Neural progenitor cell (in vitro differentiated cells): ENCODE measurements at regions not wholly inside any gene's neighbourhood (a gene's known extent, or its start where the extent isn't known, plus 50 kb on each side); places are given as distances from the start of the nearest gene placed in this dataset.

Experiments used
- DNase-seq: peaks from one replicate; pipeline ENCODE4 v3.0.0-alpha.2; 2016; ENCODE audit warnings: low spot score
- H2AFZ ChIP-seq: fragments of 200-600 bp; sonication (generic); replicated peaks from 2 replicates; pipeline ENCODE4 v1.6.1; 2016; ENCODE audit warnings: antibody characterized with exemption
- H3F3A ChIP-seq: fragments of 200-600 bp; sonication (generic); 2 replicates; pipeline ENCODE4 v1.6.1; 2016; ENCODE audit warnings: antibody characterized with exemption, low read depth
- H3K27ac ChIP-seq: fragments of 200-600 bp; sonication (generic); 2 replicates; pipeline ENCODE4 v1.5.1; 2016; ENCODE audit warnings: mild to moderate bottlenecking
- H3K27me3 ChIP-seq: fragments of 200-600 bp; sonication (generic); 2 replicates; pipeline ENCODE4 v1.6.1; 2016; ENCODE audit warnings: mild to moderate bottlenecking, moderate library complexity
- H3K36me3 ChIP-seq: fragments of 200-600 bp; sonication (generic); 2 replicates; pipeline ENCODE4 v1.5.1; 2016
- H3K4me1 ChIP-seq: fragments of 200-600 bp; sonication (generic); 2 replicates; pipeline ENCODE4 v1.6.1; 2016; ENCODE audit warnings: mixed run types
- H3K4me2 ChIP-seq: fragments of 200-600 bp; sonication (generic); 2 replicates; pipeline ENCODE4 v1.6.1; 2016
- H3K4me3 ChIP-seq: fragments of 200-600 bp; sonication (generic); 2 replicates; pipeline ENCODE4 v1.5.1; 2016
- H3K79me2 ChIP-seq: fragments of 200-600 bp; sonication (generic); 2 replicates; pipeline ENCODE4 v1.6.1; 2016; ENCODE audit warnings: low read depth
- H3K9ac ChIP-seq: fragments of 200-600 bp; sonication (generic); 2 replicates; pipeline ENCODE4 v1.6.1; 2016
- H3K9me3 ChIP-seq: fragments of 200-600 bp; sonication (generic); 2 replicates; pipeline ENCODE4 v1.5.1; 2016; ENCODE audit warnings: low read depth
- H4K20me1 ChIP-seq: fragments of 200-600 bp; sonication (generic); 2 replicates; pipeline ENCODE4 v1.6.1; 2016; ENCODE audit warnings: low read depth
- H3K27ac Mint-ChIP-seq: 3 replicates; pipeline ENCODE4 v1.8.0; 2021; ENCODE audit warnings: mixed read lengths
- H3K27me3 Mint-ChIP-seq: 2 replicates; pipeline ENCODE4 v1.8.0; 2022; ENCODE audit warnings: low read depth, mild to moderate bottlenecking, inconsistent platforms, moderate library complexity, mixed read lengths; ENCODE audit not compliant: insufficient read depth
- H3K36me3 Mint-ChIP-seq: 3 replicates; pipeline ENCODE4 v1.8.0; 2021; ENCODE audit warnings: mixed read lengths
- H3K4me1 Mint-ChIP-seq: 3 replicates; pipeline ENCODE4 v1.8.0; 2021; ENCODE audit warnings: mixed read lengths
- H3K4me3 Mint-ChIP-seq: 3 replicates; pipeline ENCODE4 v1.8.0; 2021; ENCODE audit warnings: mild to moderate bottlenecking, moderate library complexity, mixed read lengths
- H3K9me3 Mint-ChIP-seq: 3 replicates; pipeline ENCODE4 v1.8.0; 2020; ENCODE audit warnings: mixed read lengths
- EZH2 ChIP-seq: fragments of 200-600 bp; sonication (generic); IDR thresholded peaks from 2 replicates; pipeline ENCODE4 v1.6.1; 2017; ENCODE audit warnings: antibody characterized with exemption, mild to moderate bottlenecking, moderate library complexity
- EZH2phosphoT487 ChIP-seq: fragments of 200-600 bp; sonication (generic); IDR thresholded peaks from 2 replicates; pipeline ENCODE4 v1.6.1; 2017; ENCODE audit warnings: antibody characterized with exemption
- TF ChIP-seq, protein P1 (sequence below): fragments of 200-600 bp; sonication (generic); IDR thresholded peaks from 2 replicates; pipeline ENCODE4 v1.5.1; 2017; ENCODE audit warnings: antibody characterized with exemption, mild to moderate bottlenecking

DNA sequence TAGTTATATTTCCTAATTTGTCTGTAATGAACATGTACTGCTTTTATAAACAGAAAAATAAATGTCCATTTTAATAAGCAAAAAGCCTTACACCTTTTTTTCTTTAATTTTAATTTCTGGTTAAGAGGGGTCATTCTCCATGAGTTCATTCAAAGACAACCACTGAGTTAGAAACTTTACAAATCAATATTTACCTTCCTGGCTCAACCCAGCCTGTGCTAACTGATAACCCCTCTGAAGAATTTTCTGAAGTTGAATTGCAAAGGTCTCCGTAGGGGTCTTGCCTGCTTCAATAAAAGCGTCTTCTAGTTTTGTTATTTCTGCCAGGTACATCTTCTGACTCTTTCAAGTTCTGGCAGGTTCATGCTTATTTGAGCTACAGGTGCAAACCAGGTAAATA is 440.4 kb upstream of the SALL1 start:
- Mint-ChIP-seq H3K36me3 (no peaks in the 10 kb centered on the region), H3K27me3 (peaks cover 3% of the 10 kb centered on the region), H3K9me3 (no peaks in the 10 kb centered on the region), H3K27ac (no peak overlapping the region), H3K4me1 (peaks cover 12% of the 10 kb centered on the region), H3K4me3 (no peak overlapping the region)
- Histone ChIP-seq H3F3A (peaks cover 14% of the 10 kb centered on the region), H3K4me2 (peak overlapping the region; percentile 68), H3K9me3 (no peaks in the 10 kb centered on the region), H2AFZ (peak overlapping the region; percentile 73), H4K20me1 (no peaks in the 10 kb centered on the region), H3K27ac (no peak overlapping the region), H3K27me3 (no peaks in the 10 kb centered on the region), H3K79me2 (no peaks in the 10 kb centered on the region), H3K36me3 (no peaks in the 10 kb centered on the region), H3K9ac (no peak overlapping the region), H3K4me3 (peak overlapping the region; percentile 14), H3K4me1 (peaks cover 20% of the 10 kb centered on the region)
- no peak for DNase-seq
- TF ChIP-seq, protein P1, sequence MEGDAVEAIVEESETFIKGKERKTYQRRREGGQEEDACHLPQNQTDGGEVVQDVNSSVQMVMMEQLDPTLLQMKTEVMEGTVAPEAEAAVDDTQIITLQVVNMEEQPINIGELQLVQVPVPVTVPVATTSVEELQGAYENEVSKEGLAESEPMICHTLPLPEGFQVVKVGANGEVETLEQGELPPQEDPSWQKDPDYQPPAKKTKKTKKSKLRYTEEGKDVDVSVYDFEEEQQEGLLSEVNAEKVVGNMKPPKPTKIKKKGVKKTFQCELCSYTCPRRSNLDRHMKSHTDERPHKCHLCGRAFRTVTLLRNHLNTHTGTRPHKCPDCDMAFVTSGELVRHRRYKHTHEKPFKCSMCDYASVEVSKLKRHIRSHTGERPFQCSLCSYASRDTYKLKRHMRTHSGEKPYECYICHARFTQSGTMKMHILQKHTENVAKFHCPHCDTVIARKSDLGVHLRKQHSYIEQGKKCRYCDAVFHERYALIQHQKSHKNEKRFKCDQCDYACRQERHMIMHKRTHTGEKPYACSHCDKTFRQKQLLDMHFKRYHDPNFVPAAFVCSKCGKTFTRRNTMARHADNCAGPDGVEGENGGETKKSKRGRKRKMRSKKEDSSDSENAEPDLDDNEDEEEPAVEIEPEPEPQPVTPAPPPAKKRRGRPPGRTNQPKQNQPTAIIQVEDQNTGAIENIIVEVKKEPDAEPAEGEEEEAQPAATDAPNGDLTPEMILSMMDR = no peak
- TF ChIP-seq EZH2phosphoT487 = no peak
- TF ChIP-seq EZH2 = no peak

DNA sequence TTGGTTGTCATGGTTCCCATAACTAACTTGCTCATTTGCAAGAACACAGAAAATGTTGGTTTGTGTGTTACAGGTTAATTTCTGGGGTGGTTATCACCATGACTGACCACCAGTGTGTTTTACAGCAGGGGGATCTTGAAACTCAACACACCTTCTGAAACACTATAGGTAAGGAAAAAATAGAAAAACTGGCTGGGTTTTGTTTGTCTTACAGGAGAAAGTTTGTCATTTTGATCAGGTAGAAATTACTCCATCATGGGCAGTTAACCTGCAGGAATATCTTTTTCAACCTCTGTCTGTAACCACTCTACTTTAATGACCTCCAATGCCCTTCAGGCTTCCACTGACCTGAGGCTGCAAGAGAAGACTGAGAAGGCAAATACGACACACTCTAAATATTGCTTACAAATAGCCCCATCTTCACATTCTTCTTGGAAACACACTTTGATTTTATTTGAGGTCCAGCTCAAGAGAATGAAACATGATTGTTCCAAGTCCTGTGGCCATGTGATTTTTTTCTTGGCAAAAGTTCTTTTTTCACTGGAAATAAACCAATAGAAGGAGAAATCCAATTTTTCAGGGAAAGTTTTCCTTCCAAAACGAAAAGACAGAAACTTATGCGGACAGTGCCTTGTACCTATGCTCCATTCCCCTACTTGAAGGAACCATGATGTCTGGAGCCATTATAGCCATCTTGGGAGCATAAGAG is 428.7 kb upstream of the SALL1 start:
- H3K27me3 Mint-ChIP-seq = peaks cover 6% of the 10 kb centered on the region
- Histone ChIP-seq H3K79me2 (no peaks in the 10 kb centered on the region), H4K20me1 (no peaks in the 10 kb centered on the region), H3K9ac (no peak overlapping the region), H3K4me2 (no peak overlapping the region), H3K36me3 (no peaks in the 10 kb centered on the region), H3K27me3 (no peaks in the 10 kb centered on the region), H2AFZ (no peak overlapping the region), H3K9me3 (no peaks in the 10 kb centered on the region), H3K4me3 (no peak overlapping the region), H3F3A (no peaks in the 10 kb centered on the region), H3K4me1 (no peaks in the 10 kb centered on the region), H3K27ac (no peak overlapping the region)
- H3K36me3 Mint-ChIP-seq = no peaks in the 10 kb centered on the region
- H3K9me3 Mint-ChIP-seq = peaks cover 2% of the 10 kb centered on the region
- H3K4me1 Mint-ChIP-seq = peaks cover 4% of the 10 kb centered on the region
- no peak for DNase-seq
- no peak overlapping the region for H3K27ac Mint-ChIP-seq
- H3K4me3 Mint-ChIP-seq = no peak overlapping the region
- TF ChIP-seq, protein P1 = no peak
- TF ChIP-seq EZH2phosphoT487 = no peak

DNA sequence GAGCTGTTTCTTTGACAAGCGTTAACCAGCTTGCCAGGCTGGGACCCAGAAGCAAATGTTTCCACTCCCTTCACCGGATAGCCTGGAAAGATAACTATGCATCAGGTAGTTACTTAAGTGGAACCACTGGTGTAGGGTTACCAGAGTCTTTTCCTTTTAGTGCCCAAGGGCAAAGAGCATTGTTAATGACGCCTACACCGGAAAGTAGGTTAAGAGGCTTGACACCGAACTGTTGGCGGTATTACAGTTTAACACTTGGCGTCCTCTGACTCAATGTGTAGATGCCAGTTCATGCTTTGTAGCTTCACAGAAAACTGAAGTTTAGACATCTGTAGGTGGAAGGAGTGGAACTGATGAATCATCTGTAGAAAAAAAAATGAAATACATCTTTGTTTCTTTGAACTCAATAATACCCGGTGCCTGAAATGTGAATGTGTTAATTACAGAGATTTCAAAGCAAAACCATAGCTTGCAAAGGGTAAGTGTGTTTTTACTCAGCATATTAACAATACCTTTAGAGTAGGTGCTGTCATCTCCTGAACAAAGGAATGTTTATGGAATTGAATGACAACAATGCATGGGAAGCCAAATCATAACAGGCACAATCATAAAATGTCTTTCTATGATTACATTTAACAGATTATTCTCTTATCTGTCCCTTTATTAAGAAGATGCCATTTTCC is 426.7 kb upstream of the SALL1 start:
- no peaks in the 10 kb centered on the region for H3K9me3 Mint-ChIP-seq
- no peaks in the 10 kb centered on the region for H3K27me3 ChIP-seq
- no peak overlapping the region for H3K9ac ChIP-seq
- H3K79me2 ChIP-seq = no peaks in the 10 kb centered on the region
- H3K4me2 ChIP-seq = no peak overlapping the region
- DNase-seq = peak; percentile 13
- no peaks in the 10 kb centered on the region for H3K36me3 Mint-ChIP-seq
- H3F3A ChIP-seq = no peaks in the 10 kb centered on the region
- no peaks in the 10 kb centered on the region for H3K9me3 ChIP-seq
- H3K4me1 Mint-ChIP-seq = peaks cover 4% of the 10 kb centered on the region
- H3K27ac ChIP-seq = no peak overlapping the region
- H3K4me1 ChIP-seq = peaks cover 4% of the 10 kb centered on the region
- no peak overlapping the region for H3K4me3 Mint-ChIP-seq
- H2AFZ ChIP-seq = no peak overlapping the region
- TF ChIP-seq EZH2 = no peak
- TF ChIP-seq, protein P1 = no peak
- TF ChIP-seq EZH2phosphoT487 = no peak
- no peaks in the 10 kb centered on the region for H3K36me3 ChIP-seq
- H3K27me3 Mint-ChIP-seq = peaks cover 3% of the 10 kb centered on the region
- H3K4me3 ChIP-seq = no peak overlapping the region
- H3K27ac Mint-ChIP-seq = no peak overlapping the region
- no peaks in the 10 kb centered on the region for H4K20me1 ChIP-seq
